C4-2B (cell line): ENCODE measurements at regions not wholly inside any gene's neighbourhood (a gene's known extent, or its start where the extent isn't known, plus 50 kb on each side); places are given as distances from the start of the nearest gene placed in this dataset.

Experiments
- ZFX ChIP-seq: fragments of 450-650 bp; IDR thresholded peaks from 2 replicates; pipeline ENCODE4 v1.6.1; 2017
- TF ChIP-seq, protein P1 (sequence below): fragments of 450-650 bp; conservative IDR thresholded peaks from 2 replicates; pipeline ENCODE4 v1.5.1; 2017; ENCODE audit warnings: mild to moderate bottlenecking

DNA sequence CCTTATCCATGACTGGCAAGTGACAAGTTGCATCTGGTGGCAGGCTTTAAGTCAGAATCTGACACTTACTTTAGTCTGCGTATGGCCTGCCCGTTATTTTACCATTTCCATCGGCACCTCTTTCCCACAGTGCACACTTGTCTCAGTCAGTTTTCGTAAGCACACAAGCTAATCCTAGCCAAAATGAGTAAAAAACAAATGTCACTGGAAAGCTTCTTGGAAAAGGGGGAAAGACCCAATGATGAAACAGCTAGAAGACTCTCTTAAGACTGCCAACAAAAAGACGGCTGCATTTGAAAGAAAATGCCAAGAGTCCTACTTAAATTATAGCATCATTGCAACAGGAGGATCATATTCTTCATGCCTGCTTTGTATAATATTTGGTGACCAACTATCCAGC, 457.9 kb upstream of the ISX start:
- TF ChIP-seq, protein P1, sequence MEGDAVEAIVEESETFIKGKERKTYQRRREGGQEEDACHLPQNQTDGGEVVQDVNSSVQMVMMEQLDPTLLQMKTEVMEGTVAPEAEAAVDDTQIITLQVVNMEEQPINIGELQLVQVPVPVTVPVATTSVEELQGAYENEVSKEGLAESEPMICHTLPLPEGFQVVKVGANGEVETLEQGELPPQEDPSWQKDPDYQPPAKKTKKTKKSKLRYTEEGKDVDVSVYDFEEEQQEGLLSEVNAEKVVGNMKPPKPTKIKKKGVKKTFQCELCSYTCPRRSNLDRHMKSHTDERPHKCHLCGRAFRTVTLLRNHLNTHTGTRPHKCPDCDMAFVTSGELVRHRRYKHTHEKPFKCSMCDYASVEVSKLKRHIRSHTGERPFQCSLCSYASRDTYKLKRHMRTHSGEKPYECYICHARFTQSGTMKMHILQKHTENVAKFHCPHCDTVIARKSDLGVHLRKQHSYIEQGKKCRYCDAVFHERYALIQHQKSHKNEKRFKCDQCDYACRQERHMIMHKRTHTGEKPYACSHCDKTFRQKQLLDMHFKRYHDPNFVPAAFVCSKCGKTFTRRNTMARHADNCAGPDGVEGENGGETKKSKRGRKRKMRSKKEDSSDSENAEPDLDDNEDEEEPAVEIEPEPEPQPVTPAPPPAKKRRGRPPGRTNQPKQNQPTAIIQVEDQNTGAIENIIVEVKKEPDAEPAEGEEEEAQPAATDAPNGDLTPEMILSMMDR = no peak
- TF ChIP-seq ZFX = no peak
